Right renal cortex interstitium (tissue), 3 donors: ENCODE measurements at regions not wholly inside any gene's neighbourhood (a gene's known extent, or its start where the extent isn't known, plus 50 kb on each side); places are given as distances from the start of the nearest gene placed in this dataset.
"Not testable (repeated sequence)": the region's sequence is repeated elsewhere in the genome, so short reads cannot be mapped to it uniquely, and the experiment has no call there.

Experiments used
- DNase-seq, 3 donors: peaks; one replicate each; pipeline ENCODE4 v3.0.0-alpha.2; 2013; ENCODE audit warnings: low read depth in 3 of 3, low spot score in 2 of 3

- no peak for DNase-seq
These were observed 95.0 kb upstream of the SERBP1 start for GRCh38 chr1:67525053-67525760.

GRCh38 chr1:67528141-67528540 lies 97.9 kb upstream of the SERBP1 start:
- no peak for DNase-seq

- no peak for DNase-seq
These were observed 99.9 kb upstream of the SERBP1 start for GRCh38 chr1:67530071-67530470.

GRCh38 chr1:67532452-67533216 lies 102.4 kb upstream of the SERBP1 start:
- peak; percentile 58 to 67 (median 64) for DNase-seq

GRCh38 chr1:67534627-67535065 lies 104.4 kb upstream of the SERBP1 start:
- no peak for DNase-seq

GRCh38 chr1:67535474-67535873 lies 105.3 kb upstream of the SERBP1 start:
- peak in 1 of 3 donors; percentile 41 for DNase-seq

GRCh38 chr1:67536957-67537666 lies 106.9 kb upstream of the SERBP1 start:
- DNase-seq, result no peak

GRCh38 chr1:67537667-67538018 lies 107.4 kb upstream of the SERBP1 start:
- DNase-seq, result no peak

- DNase-seq, result no peak
These were observed 110.0 kb upstream of the SERBP1 start for GRCh38 chr1:67540025-67540732.

- no peak for DNase-seq
These were observed 110.5 kb upstream of the SERBP1 start for GRCh38 chr1:67540733-67541125.

GRCh38 chr1:67542747-67543146 lies 112.5 kb upstream of the SERBP1 start:
- no peak for DNase-seq

GRCh38 chr1:67544921-67545320 lies 114.7 kb upstream of the SERBP1 start:
- DNase-seq, result no peak

GRCh38 chr1:67545364-67545763 lies 115.2 kb upstream of the SERBP1 start:
- DNase-seq, result no peak

- no peak for DNase-seq
These were observed 121.2 kb upstream of the SERBP1 start for GRCh38 chr1:67551375-67551774.

- DNase-seq, result no peak
These were observed 122.1 kb upstream of the SERBP1 start for GRCh38 chr1:67552336-67552759.

- not testable (repeated sequence) for DNase-seq
These were observed 124.0 kb upstream of the SERBP1 start for GRCh38 chr1:67554204-67554603.

- no peak for DNase-seq
These were observed 125.5 kb upstream of the SERBP1 start for GRCh38 chr1:67555461-67556296.

GRCh38 chr1:67556297-67556900 lies 126.2 kb upstream of the SERBP1 start:
- DNase-seq, result no peak

- no peak for DNase-seq
These were observed 127.1 kb upstream of the GADD45A start for GRCh38 chr1:67557696-67558448.
